Tibial nerve (tissue), 4 donors: ENCODE measurements at regions not wholly inside any gene's neighbourhood (a gene's known extent, or its start where the extent isn't known, plus 50 kb on each side); places are given as distances from the start of the nearest gene placed in this dataset.

Experiments
- CTCF ChIP-seq, 5 experiments: fragments of 200-600 bp in 3 of 5; fragments of 450-650 bp in 2 of 5; sonication (generic) in 3 of 5; IDR thresholded peaks; one replicate each; pipeline ENCODE4 v1.5.1; 2016 to 2019; ENCODE audit warnings: antibody characterized with exemption in 5 of 5, mild to moderate bottlenecking in 3 of 5, moderate library complexity in 2 of 5
- EP300 ChIP-seq, 2 donors: sonication (generic); formaldehyde crosslinking; IDR thresholded peaks; one replicate each; pipeline ENCODE4 v1.6.1; 2017; ENCODE audit warnings: antibody characterized with exemption in 2 of 2, mild to moderate bottlenecking in 1 of 2
- POLR2A ChIP-seq, 2 donors: fragments of 450-650 bp; IDR thresholded peaks; one replicate each; pipeline ENCODE4 v1.6.1; 2017; ENCODE audit warnings: antibody characterized with exemption in 2 of 2, mild to moderate bottlenecking in 2 of 2, moderate library complexity in 2 of 2

- TF ChIP-seq EP300 (IDR thresholded peaks at IDR 0.05) (no peak), POLR2A (IDR thresholded peaks at IDR 0.05) (no peak), CTCF (IDR thresholded peaks at IDR 0.05) (no peak)
Measured at GRCh38 chr5:98694902-98695301, 78.6 kb upstream of the RGMB start.
